Naive thymus-derived CD4-positive, alpha-beta T cell (primary cell): ENCODE measurements at regions not wholly inside any gene's neighbourhood (a gene's known extent, or its start where the extent isn't known, plus 50 kb on each side); places are given as distances from the start of the nearest gene placed in this dataset.
"Not testable (repeated sequence)": the region's sequence is repeated elsewhere in the genome, so short reads cannot be mapped to it uniquely, and the experiment has no call there.

Experiments
- ATAC-seq: fragments of 150-1000 bp; cut with Tn5 transposase; 2 replicates; pipeline ENCODE4 v1.10.0; 2021; ENCODE audit warnings: mild to moderate bottlenecking, moderate library complexity
- CTCF ChIA-PET: fragments of 350-600 bp; sonication (Branson Sonifier 250); formaldehyde crosslinking; loops from one replicate; lab custom pipeline; 2021; ENCODE audit warnings: antibody characterized with exemption; lab: Charles Lee
- POLR2A ChIA-PET: fragments of 350-600 bp; sonication (Branson Sonifier 250); formaldehyde crosslinking; loops from one replicate; lab custom pipeline; 2021; ENCODE audit warnings: antibody characterized with exemption, inconsistent platforms; lab: Charles Lee
- DNase-seq, 9 donors: peaks; one replicate each; pipeline versions ENCODE4 v3.0.0 to v3.0.0-alpha.2; 2020 to 2022; ENCODE audit warnings: mixed read lengths in 1 of 9
- H3K27ac ChIP-seq: one replicate; pipeline ENCODE4 v1.7.0; 2013; ENCODE audit warnings: mild to moderate bottlenecking, low read depth, low read length, moderate library complexity
- H3K27me3 ChIP-seq, 2 donors: one replicate each; pipeline ENCODE4 v1.7.0; 2013; ENCODE audit warnings: low read length in 2 of 2, mild to moderate bottlenecking in 2 of 2, moderate library complexity in 2 of 2; ENCODE audit not compliant: control insufficient read depth in 2 of 2, insufficient read depth in 2 of 2
- H3K36me3 ChIP-seq, 3 experiments: 1 replicate in 2 of 3; 2 replicates in 1 of 3; pipeline ENCODE4 v1.7.0; 2013; ENCODE audit warnings: low read length in 3 of 3, mild to moderate bottlenecking in 3 of 3, moderate library complexity in 1 of 3; ENCODE audit not compliant: insufficient read depth in 3 of 3, control insufficient read depth in 2 of 3
- H3K4me1 ChIP-seq, 2 donors: one replicate each; pipeline ENCODE4 v1.7.0; 2013; ENCODE audit warnings: low read length in 2 of 2, mild to moderate bottlenecking in 2 of 2, moderate library complexity in 1 of 2; ENCODE audit not compliant: control insufficient read depth in 2 of 2, insufficient read depth in 2 of 2
- H3K4me3 ChIP-seq: 2 replicates; pipeline ENCODE4 v1.7.0; 2013; ENCODE audit warnings: mild to moderate bottlenecking, low read length
- H3K9me3 ChIP-seq, 3 experiments: 1 replicate in 2 of 3; 2 replicates in 1 of 3; pipeline ENCODE4 v1.7.0; 2013; ENCODE audit warnings: low read length in 3 of 3; ENCODE audit not compliant: control insufficient read depth in 2 of 3
- H3K27ac Mint-ChIP-seq, 9 donors: one replicate each; pipeline ENCODE4 v1.8.0; 2020 to 2022; ENCODE audit warnings: mixed read lengths in 9 of 9, mild to moderate bottlenecking in 8 of 9, moderate library complexity in 5 of 9, inconsistent platforms in 2 of 9
- H3K27me3 Mint-ChIP-seq, 5 donors: one replicate each; pipeline ENCODE4 v1.8.0; 2021 to 2022; ENCODE audit warnings: mixed read lengths in 5 of 5, mild to moderate bottlenecking in 1 of 5
- H3K36me3 Mint-ChIP-seq, 5 donors: one replicate each; pipeline ENCODE4 v1.8.0; 2020 to 2022; ENCODE audit warnings: mixed read lengths in 5 of 5, mild to moderate bottlenecking in 3 of 5, inconsistent platforms in 1 of 5
- H3K4me1 Mint-ChIP-seq, 7 donors: one replicate each; pipeline ENCODE4 v1.8.0; 2020 to 2022; ENCODE audit warnings: mixed read lengths in 7 of 7, mild to moderate bottlenecking in 3 of 7, inconsistent platforms in 1 of 7
- H3K4me3 Mint-ChIP-seq, 10 donors: one replicate each; pipeline ENCODE4 v1.8.0; 2020 to 2022; ENCODE audit warnings: mild to moderate bottlenecking in 10 of 10, mixed read lengths in 10 of 10, moderate library complexity in 6 of 10, inconsistent platforms in 2 of 10
- H3K9me3 Mint-ChIP-seq, 11 donors: one replicate each; pipeline ENCODE4 v1.8.0; 2020 to 2022; ENCODE audit warnings: mixed read lengths in 11 of 11, mild to moderate bottlenecking in 4 of 11, inconsistent platforms in 1 of 11, moderate library complexity in 1 of 11
- intact Hi-C, 2 donors: fragments of 100-400 bp; cut with micrococcal nuclease; formaldehyde crosslinking; loops; one replicate each; pipeline ENCODE4 v1.15.1; 2023

GRCh38 chrY:18078452-18078851 is 52.9 kb downstream of the CDY2A start:
- ATAC-seq, H3K27ac Mint-ChIP-seq, H3K9me3 ChIP-seq, H3K4me3 ChIP-seq, H3K36me3 Mint-ChIP-seq, H3K36me3 ChIP-seq, DNase-seq, intact Hi-C loops, H3K27ac ChIP-seq, POLR2A ChIA-PET, H3K4me1 Mint-ChIP-seq, CTCF ChIA-PET, H3K27me3 Mint-ChIP-seq, H3K9me3 Mint-ChIP-seq, H3K4me3 Mint-ChIP-seq, H3K27me3 ChIP-seq, H3K4me1 ChIP-seq: not testable (repeated sequence)

- H3K27ac Mint-ChIP-seq, DNase-seq, H3K27ac ChIP-seq, POLR2A ChIA-PET, H3K27me3 ChIP-seq, H3K36me3 Mint-ChIP-seq, H3K9me3 ChIP-seq, H3K27me3 Mint-ChIP-seq, H3K36me3 ChIP-seq, H3K4me3 Mint-ChIP-seq, intact Hi-C loops, H3K4me1 ChIP-seq, H3K4me1 Mint-ChIP-seq, H3K9me3 Mint-ChIP-seq, H3K4me3 ChIP-seq, ATAC-seq, CTCF ChIA-PET: not testable (repeated sequence)
These were observed 60.3 kb downstream of the CDY2A start for GRCh38 chrY:18085910-18086309.

- H3K4me3 Mint-ChIP-seq, intact Hi-C loops, H3K27ac ChIP-seq, H3K4me1 ChIP-seq, H3K4me3 ChIP-seq, ATAC-seq, CTCF ChIA-PET, H3K36me3 Mint-ChIP-seq, H3K27ac Mint-ChIP-seq, H3K27me3 Mint-ChIP-seq, POLR2A ChIA-PET, H3K36me3 ChIP-seq, H3K9me3 ChIP-seq, DNase-seq, H3K4me1 Mint-ChIP-seq, H3K9me3 Mint-ChIP-seq, H3K27me3 ChIP-seq: not testable (repeated sequence)
These were observed 60.9 kb downstream of the CDY2A start for GRCh38 chrY:18086361-18086977.

GRCh38 chrY:18087943-18088655 is 62.5 kb downstream of the CDY2A start:
- H3K36me3 Mint-ChIP-seq, POLR2A ChIA-PET, H3K4me1 ChIP-seq, H3K4me3 ChIP-seq, H3K9me3 Mint-ChIP-seq, H3K27ac Mint-ChIP-seq, H3K27me3 ChIP-seq, intact Hi-C loops, H3K36me3 ChIP-seq, H3K27me3 Mint-ChIP-seq, ATAC-seq, DNase-seq, H3K4me1 Mint-ChIP-seq, H3K27ac ChIP-seq, H3K4me3 Mint-ChIP-seq, H3K9me3 ChIP-seq, CTCF ChIA-PET: not testable (repeated sequence)

- CTCF ChIA-PET, H3K9me3 ChIP-seq, H3K4me1 ChIP-seq, H3K36me3 ChIP-seq, H3K36me3 Mint-ChIP-seq, intact Hi-C loops, H3K27me3 Mint-ChIP-seq, DNase-seq, POLR2A ChIA-PET, H3K9me3 Mint-ChIP-seq, H3K27ac ChIP-seq, H3K27me3 ChIP-seq, H3K27ac Mint-ChIP-seq, H3K4me1 Mint-ChIP-seq, ATAC-seq, H3K4me3 Mint-ChIP-seq, H3K4me3 ChIP-seq: not testable (repeated sequence)
These were observed 67.4 kb downstream of the CDY2A start for GRCh38 chrY:18092952-18093351.

- DNase-seq, H3K9me3 Mint-ChIP-seq, H3K4me1 ChIP-seq, H3K4me1 Mint-ChIP-seq, CTCF ChIA-PET, H3K27me3 ChIP-seq, H3K4me3 ChIP-seq, H3K27ac Mint-ChIP-seq, POLR2A ChIA-PET, intact Hi-C loops, H3K36me3 ChIP-seq, ATAC-seq, H3K27me3 Mint-ChIP-seq, H3K36me3 Mint-ChIP-seq, H3K9me3 ChIP-seq, H3K27ac ChIP-seq, H3K4me3 Mint-ChIP-seq: not testable (repeated sequence)
These were observed 80.1 kb downstream of the CDY2A start for GRCh38 chrY:18105691-18106090.

GRCh38 chrY:18118388-18118787 is 92.8 kb downstream of the CDY2A start:
- H3K9me3 ChIP-seq, intact Hi-C loops, H3K9me3 Mint-ChIP-seq, H3K4me3 Mint-ChIP-seq, H3K36me3 ChIP-seq, POLR2A ChIA-PET, H3K4me3 ChIP-seq, H3K27ac Mint-ChIP-seq, H3K27me3 ChIP-seq, ATAC-seq, H3K36me3 Mint-ChIP-seq, H3K4me1 Mint-ChIP-seq, H3K27me3 Mint-ChIP-seq, CTCF ChIA-PET, DNase-seq, H3K4me1 ChIP-seq, H3K27ac ChIP-seq: not testable (repeated sequence)
